ENCODE measurements at regions not wholly inside any gene's neighbourhood (a gene's known extent, or its start where the extent isn't known, plus 50 kb on each side); places are given as distances from the start of the nearest gene placed in this dataset.

- H3K4me1 Mint-ChIP-seq: peaks cover 4% of the 10 kb centered on the region in 2 experiments
- no peaks in the 10 kb centered on the region for H3K79me2 ChIP-seq (ENCODE audit: insufficient read depth, low read length)
- H2BK20ac ChIP-seq (ENCODE audit: low read depth, low read length, poor library complexity, severe bottlenecking): no peak overlapping the region
- no peaks in the 10 kb centered on the region for H3K23me2 ChIP-seq (ENCODE audit: insufficient read length, low read depth, low read length, poor library complexity, severe bottlenecking)
- TF ChIP-seq, protein P1, sequence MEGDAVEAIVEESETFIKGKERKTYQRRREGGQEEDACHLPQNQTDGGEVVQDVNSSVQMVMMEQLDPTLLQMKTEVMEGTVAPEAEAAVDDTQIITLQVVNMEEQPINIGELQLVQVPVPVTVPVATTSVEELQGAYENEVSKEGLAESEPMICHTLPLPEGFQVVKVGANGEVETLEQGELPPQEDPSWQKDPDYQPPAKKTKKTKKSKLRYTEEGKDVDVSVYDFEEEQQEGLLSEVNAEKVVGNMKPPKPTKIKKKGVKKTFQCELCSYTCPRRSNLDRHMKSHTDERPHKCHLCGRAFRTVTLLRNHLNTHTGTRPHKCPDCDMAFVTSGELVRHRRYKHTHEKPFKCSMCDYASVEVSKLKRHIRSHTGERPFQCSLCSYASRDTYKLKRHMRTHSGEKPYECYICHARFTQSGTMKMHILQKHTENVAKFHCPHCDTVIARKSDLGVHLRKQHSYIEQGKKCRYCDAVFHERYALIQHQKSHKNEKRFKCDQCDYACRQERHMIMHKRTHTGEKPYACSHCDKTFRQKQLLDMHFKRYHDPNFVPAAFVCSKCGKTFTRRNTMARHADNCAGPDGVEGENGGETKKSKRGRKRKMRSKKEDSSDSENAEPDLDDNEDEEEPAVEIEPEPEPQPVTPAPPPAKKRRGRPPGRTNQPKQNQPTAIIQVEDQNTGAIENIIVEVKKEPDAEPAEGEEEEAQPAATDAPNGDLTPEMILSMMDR (conservative IDR thresholded peaks at IDR 0.05): no peak
- H3K36me3 Mint-ChIP-seq (ENCODE audit: insufficient read depth in 1 of 3, low read depth in 3 of 3): no peaks in the 10 kb centered on the region
- no peak overlapping the region for H2AK5ac ChIP-seq (ENCODE audit: insufficient read length, low read length)
- no peaks in the 10 kb centered on the region for H3K79me1 ChIP-seq (ENCODE audit: insufficient read depth, low read depth, low read length, poor library complexity, severe bottlenecking)
- H3K23ac ChIP-seq (ENCODE audit: insufficient read length, low read depth, low read length): no peak overlapping the region
- no peak overlapping the region for H2BK5ac ChIP-seq (ENCODE audit: insufficient read length, low read length)
- no peak overlapping the region for H2AFZ ChIP-seq (ENCODE audit: low read length)
- no CpG with 5 or more reads among the region's 2 CpGs for WGBS (ENCODE audit: extremely low coverage, insufficient read length, low lambda C conversion rate)
- no peak overlapping the region for H2BK120ac ChIP-seq (ENCODE audit: low read depth, low read length, poor library complexity, severe bottlenecking)
- H3K27me3 ChIP-seq (ENCODE audit: insufficient read depth, low read length): no peaks in the 10 kb centered on the region
- H3K27me3 Mint-ChIP-seq (ENCODE audit: low read depth): peaks cover 3% of the 10 kb centered on the region; the same call in 1 of the 2 replicates
- H2BK15ac ChIP-seq (ENCODE audit: low read depth, low read length): no peak overlapping the region
- H3T11ph ChIP-seq (ENCODE audit: low read length): no peak overlapping the region
- DNase-seq: no peak
- H4K8ac ChIP-seq (replicated peaks; ENCODE audit: insufficient read length, low read depth, low read length): no peak overlapping the region
- H3K27ac Mint-ChIP-seq: no peak overlapping the region
- no peak overlapping the region for H4K5ac ChIP-seq (ENCODE audit: insufficient read length, low read depth, low read length)
- H3K56ac ChIP-seq (ENCODE audit: insufficient read length, low read depth, low read length): no peak overlapping the region
- no peak overlapping the region for H3K14ac ChIP-seq (ENCODE audit: insufficient read depth, low read length)
- H3K9me3 ChIP-seq (ENCODE audit: control insufficient read depth, low read depth, low read length): no peaks in the 10 kb centered on the region
- no peak overlapping the region for H4K91ac ChIP-seq (ENCODE audit: insufficient read length, low read depth, low read length)
- H3K27ac ChIP-seq (ENCODE audit: insufficient read length, low read depth, low read length): no peak overlapping the region
- no peak overlapping the region for H3K9ac ChIP-seq (ENCODE audit: extremely low read depth, insufficient read length, low read length)
- no peak overlapping the region for H3K4ac ChIP-seq (ENCODE audit: low read depth, low read length)
- no peak overlapping the region for H3K18ac ChIP-seq (ENCODE audit: insufficient read length, low read depth, low read length)
- H3K4me2 ChIP-seq (ENCODE audit: insufficient read depth, insufficient read length, low read length): no peak overlapping the region
- no peaks in the 10 kb centered on the region for H3K9me3 Mint-ChIP-seq
- no peaks in the 10 kb centered on the region for H3K4me1 ChIP-seq (ENCODE audit: insufficient read depth, low read length)
- no peaks in the 10 kb centered on the region for H4K20me1 ChIP-seq (ENCODE audit: control insufficient read depth, insufficient read depth, insufficient read length)
- H2BK12ac ChIP-seq (ENCODE audit: insufficient read length, low read depth, low read length): no peak overlapping the region
- no peak overlapping the region for H3K4me3 Mint-ChIP-seq
These were observed 150.8 kb upstream of the BNIP2 start for GRCh38 chr15:59839906-59840305.

Measured in H9 (cell line).